ENCODE measurements at regions not wholly inside any gene's neighbourhood (a gene's known extent, or its start where the extent isn't known, plus 50 kb on each side); places are given as distances from the start of the nearest gene placed in this dataset.

GRCh38 chr9:17060450-17060849 is 74.4 kb upstream of the CNTLN start:
- TF ChIP-seq TAF1 (IDR thresholded peaks at IDR 0.05; ENCODE audit: borderline replicate concordance, insufficient read depth, low read length) (no peak), REST (IDR thresholded peaks at IDR 0.05; ENCODE audit: insufficient read depth in 1 of 2, low read depth in 2 of 2, low read length in 2 of 2) (no peak), FOXP2 (optimal IDR thresholded peaks at IDR 0.05; ENCODE audit: borderline replicate concordance, extremely low read depth, extremely low read length, insufficient read depth) (no peak), POLR2AphosphoS5 (IDR thresholded peaks at IDR 0.05; ENCODE audit: low read depth, low read length) (no peak)

- TF ChIP-seq POLR2AphosphoS5 (IDR thresholded peaks at IDR 0.05; ENCODE audit: low read depth, low read length) (no peak), TAF1 (IDR thresholded peaks at IDR 0.05; ENCODE audit: borderline replicate concordance, insufficient read depth, low read length) (no peak), FOXP2 (optimal IDR thresholded peaks at IDR 0.05; ENCODE audit: borderline replicate concordance, extremely low read depth, extremely low read length, insufficient read depth) (no peak), REST (IDR thresholded peaks at IDR 0.05; ENCODE audit: insufficient read depth in 1 of 2, low read depth in 2 of 2, low read length in 2 of 2) (no peak), SIN3A (IDR thresholded peaks at IDR 0.05; ENCODE audit: borderline replicate concordance, insufficient read depth, low read length) (no peak)
These were observed 75.4 kb upstream of the CNTLN start for GRCh38 chr9:17059465-17059864.

- TF ChIP-seq SIN3A (IDR thresholded peaks at IDR 0.05; ENCODE audit: borderline replicate concordance, insufficient read depth, low read length), result no peak
- no peak for TF ChIP-seq POLR2AphosphoS5 (IDR thresholded peaks at IDR 0.05; ENCODE audit: low read depth, low read length)
- no peak for TF ChIP-seq FOXP2 (optimal IDR thresholded peaks at IDR 0.05; ENCODE audit: borderline replicate concordance, extremely low read depth, extremely low read length, insufficient read depth)
- no peak for TF ChIP-seq REST (IDR thresholded peaks at IDR 0.05; ENCODE audit: insufficient read depth in 1 of 2, low read depth in 2 of 2, low read length in 2 of 2)
- no peak for TF ChIP-seq TAF1 (IDR thresholded peaks at IDR 0.05; ENCODE audit: borderline replicate concordance, insufficient read depth, low read length)
These were observed 77.1 kb upstream of the CNTLN start for GRCh38 chr9:17057729-17058128.

GRCh38 chr9:17052626-17053025 is 82.2 kb upstream of the CNTLN start:
- TF ChIP-seq POLR2AphosphoS5 (IDR thresholded peaks at IDR 0.05; ENCODE audit: low read depth, low read length) (no peak), REST (IDR thresholded peaks at IDR 0.05; ENCODE audit: insufficient read depth in 1 of 2, low read depth in 2 of 2, low read length in 2 of 2) (no peak), TAF1 (IDR thresholded peaks at IDR 0.05; ENCODE audit: borderline replicate concordance, insufficient read depth, low read length) (no peak), FOXP2 (optimal IDR thresholded peaks at IDR 0.05; ENCODE audit: borderline replicate concordance, extremely low read depth, extremely low read length, insufficient read depth) (no peak), SIN3A (IDR thresholded peaks at IDR 0.05; ENCODE audit: borderline replicate concordance, insufficient read depth, low read length) (no peak)

- TF ChIP-seq TAF1 (IDR thresholded peaks at IDR 0.05; ENCODE audit: borderline replicate concordance, insufficient read depth, low read length) (no peak), FOXP2 (optimal IDR thresholded peaks at IDR 0.05; ENCODE audit: borderline replicate concordance, extremely low read depth, extremely low read length, insufficient read depth) (no peak), POLR2AphosphoS5 (IDR thresholded peaks at IDR 0.05; ENCODE audit: low read depth, low read length) (no peak), SIN3A (IDR thresholded peaks at IDR 0.05; ENCODE audit: borderline replicate concordance, insufficient read depth, low read length) (no peak), REST (IDR thresholded peaks at IDR 0.05; ENCODE audit: insufficient read depth in 1 of 2, low read depth in 2 of 2, low read length in 2 of 2) (no peak)
These were observed 89.4 kb upstream of the CNTLN start for GRCh38 chr9:17045381-17045940.
